Activated CD4-positive, CD25-positive, alpha-beta regulatory T cell treated with anti-CD3 and anti-CD28 coated beads, Interleukin-2, amount 50 U/mL, for 24 hours (primary cell): ENCODE measurements at regions not wholly inside any gene's neighbourhood (a gene's known extent, or its start where the extent isn't known, plus 50 kb on each side); places are given as distances from the start of the nearest gene placed in this dataset.

Source experiments
- ATAC-seq, 2 donors: fragments of 150-1000 bp; cut with Tn5 transposase; one replicate each; pipeline ENCODE4 v1.10.0; 2021; ENCODE audit warnings: mild to moderate bottlenecking in 1 of 2, moderate library complexity in 1 of 2

GRCh38 chr5:6872441-6873160 is 159.4 kb downstream of the TENT4A start:
- no peak for ATAC-seq

GRCh38 chr5:6873359-6873758 is 160.1 kb downstream of the TENT4A start:
- ATAC-seq: no peak

GRCh38 chr5:6875376-6875775 is 162.1 kb downstream of the TENT4A start:
- ATAC-seq: no peak

- no peak for ATAC-seq
Measured at GRCh38 chr5:6877986-6878828, 165.0 kb downstream of the TENT4A start.

- ATAC-seq: no peak
Measured at GRCh38 chr5:6885581-6885980, 172.3 kb downstream of the TENT4A start.

GRCh38 chr5:6886866-6887265 is 173.6 kb downstream of the TENT4A start:
- no peak for ATAC-seq

GRCh38 chr5:6889030-6889429 is 175.8 kb downstream of the TENT4A start:
- no peak for ATAC-seq

- ATAC-seq: no peak
Measured at GRCh38 chr5:6899221-6899620, 186.0 kb downstream of the TENT4A start.

- ATAC-seq: no peak
Measured at GRCh38 chr5:6900247-6901227, 187.3 kb downstream of the TENT4A start.

- ATAC-seq: no peak
Measured at GRCh38 chr5:6902094-6902493, 188.9 kb downstream of the TENT4A start.

- no peak for ATAC-seq
Measured at GRCh38 chr5:6902597-6902996, 189.4 kb downstream of the TENT4A start.

- ATAC-seq: no peak
Measured at GRCh38 chr5:6903934-6904333, 190.7 kb downstream of the TENT4A start.

GRCh38 chr5:6904860-6905259 is 191.6 kb downstream of the TENT4A start:
- no peak for ATAC-seq

GRCh38 chr5:6905423-6905822 is 192.2 kb downstream of the TENT4A start:
- no peak for ATAC-seq

GRCh38 chr5:6905883-6906282 is 192.7 kb downstream of the TENT4A start:
- no peak for ATAC-seq

- ATAC-seq: no peak
Measured at GRCh38 chr5:6907320-6907918, 194.2 kb downstream of the TENT4A start.

GRCh38 chr5:6909901-6910300 is 196.7 kb downstream of the TENT4A start:
- no peak for ATAC-seq

- no peak for ATAC-seq
Measured at GRCh38 chr5:6910950-6911349, 197.7 kb downstream of the TENT4A start.

GRCh38 chr5:6914347-6914746 is 201.1 kb downstream of the TENT4A start:
- ATAC-seq: no peak

GRCh38 chr5:6915574-6915973 is 202.3 kb downstream of the TENT4A start:
- ATAC-seq: no peak

- no peak for ATAC-seq
Measured at GRCh38 chr5:6918255-6918654, 205.0 kb downstream of the TENT4A start.

- ATAC-seq: no peak
Measured at GRCh38 chr5:6920628-6921256, 207.5 kb downstream of the TENT4A start.
